GM23248 (cell line): ENCODE measurements at regions not wholly inside any gene's neighbourhood (a gene's known extent, or its start where the extent isn't known, plus 50 kb on each side); places are given as distances from the start of the nearest gene placed in this dataset.

Experiments used
- EZH2 ChIP-seq: fragments of 200-600 bp; sonication (generic); IDR thresholded peaks from 2 replicates; pipeline ENCODE4 v1.6.1; 2018; ENCODE audit warnings: antibody characterized with exemption, mild to moderate bottlenecking; ENCODE audit not compliant: insufficient read depth, poor library complexity, severe bottlenecking
- EZH2phosphoT487 ChIP-seq: fragments of 200-600 bp; sonication (generic); IDR thresholded peaks from 2 replicates; pipeline ENCODE4 v1.6.1; 2018; ENCODE audit warnings: antibody characterized with exemption, moderate library complexity, mild to moderate bottlenecking, low read depth; ENCODE audit not compliant: insufficient read depth

- TF ChIP-seq EZH2 (no peak), EZH2phosphoT487 (no peak)
Observed at GRCh38 chr18:5601188-5601624, 57.4 kb upstream of the EPB41L3 start.
